ENCODE measurements at regions not wholly inside any gene's neighbourhood (a gene's known extent, or its start where the extent isn't known, plus 50 kb on each side); places are given as distances from the start of the nearest gene placed in this dataset.
"Not testable (repeated sequence)": the region's sequence is repeated elsewhere in the genome, so short reads cannot be mapped to it uniquely, and the experiment has no call there.

GRCh38 chrX:40240844-40241243, 143.1 kb upstream of the BCOR start:
- DNase-seq (ENCODE audit: extremely low spot score), result no peak
- TF ChIP-seq EP300 (IDR thresholded peaks at IDR 0.05) (no peak), CTCF (IDR thresholded peaks at IDR 0.05) (no peak), POLR2A (IDR thresholded peaks at IDR 0.05; ENCODE audit: low read depth) (no peak), POLR2AphosphoS5 (IDR thresholded peaks at IDR 0.05) (no peak)
- Histone ChIP-seq H3K36me3 (no peaks in the 10 kb centered on the region), H3K27me3 (no peaks in the 10 kb centered on the region), H3K27ac (replicated peaks in 1 of 4) (no peak overlapping the region), H3K4me3 (no peak overlapping the region), H3K9me3 (peaks cover 0 to 5% (median 0%) of the 10 kb centered on the region in 4 donors), H3K4me1 (peaks cover 0 to 7% (median 0%) of the 10 kb centered on the region in 4 donors)
- intact Hi-C loops (cut with DNase I), result no loop called here

- peaks cover 0 to 5% (median 0%) of the 10 kb centered on the region in 4 donors for H3K9me3 ChIP-seq
- no peak for DNase-seq (ENCODE audit: extremely low spot score)
- H3K4me3 ChIP-seq, result no peak overlapping the region
- intact Hi-C loops (cut with DNase I), result no loop called here
- TF ChIP-seq EP300 (IDR thresholded peaks at IDR 0.05) (no peak), POLR2AphosphoS5 (IDR thresholded peaks at IDR 0.05) (no peak), POLR2A (IDR thresholded peaks at IDR 0.05; ENCODE audit: low read depth) (no peak), CTCF (IDR thresholded peaks at IDR 0.05) (no peak)
- 62% methylated on average over 14 of the region's 14 CpGs for WGBS
- no peaks in the 10 kb centered on the region for H3K27me3 ChIP-seq
- H3K36me3 ChIP-seq, result no peaks in the 10 kb centered on the region
- no peak overlapping the region for H3K27ac ChIP-seq (replicated peaks in 1 of 4)
- no peaks in the 10 kb centered on the region for H3K4me1 ChIP-seq
Measured at GRCh38 chrX:40237731-40238178, 140.0 kb upstream of the BCOR start.

- no peaks in the 10 kb centered on the region for H3K4me1 ChIP-seq
Measured at GRCh38 chrX:40230646-40231045, 132.9 kb upstream of the BCOR start.

GRCh38 chrX:40227125-40227524, 129.4 kb upstream of the BCOR start:
- no peaks in the 10 kb centered on the region for H3K4me1 ChIP-seq
- intact Hi-C loops (cut with DNase I), result no loop called here
- 92% methylated on average over 5 of the region's 5 CpGs for WGBS

More at GRCh38 chrX:40230646-40231045, 132.9 kb upstream of the BCOR start:
- H3K27me3 ChIP-seq, result no peaks in the 10 kb centered on the region
- TF ChIP-seq POLR2A (IDR thresholded peaks at IDR 0.05; ENCODE audit: low read depth), result no peak
- no peak for DNase-seq (ENCODE audit: extremely low spot score)
- H3K9me3 ChIP-seq, result no peaks in the 10 kb centered on the region
- H3K4me3 ChIP-seq, result no peak overlapping the region
- H3K36me3 ChIP-seq, result no peaks in the 10 kb centered on the region
- 96% methylated on average over 2 of the region's 2 CpGs for WGBS
- no peak overlapping the region for H3K27ac ChIP-seq (replicated peaks in 1 of 4)
- intact Hi-C loops (cut with DNase I), result no loop called here

GRCh38 chrX:40224658-40225057, 126.9 kb upstream of the BCOR start:
- H3K4me3 ChIP-seq, result no peak overlapping the region
- WGBS, result 85% methylated on average over 2 of the region's 2 CpGs
- H3K9me3 ChIP-seq, result peaks cover 0 to 33% (median 0%) of the 10 kb centered on the region in 4 donors
- intact Hi-C loops (cut with DNase I), result no loop called here
- DNase-seq (ENCODE audit: extremely low spot score), result no peak
- H3K27me3 ChIP-seq, result no peaks in the 10 kb centered on the region
- TF ChIP-seq POLR2AphosphoS5 (IDR thresholded peaks at IDR 0.05) (no peak), POLR2A (IDR thresholded peaks at IDR 0.05; ENCODE audit: low read depth) (no peak), CTCF (IDR thresholded peaks at IDR 0.05) (no peak), EP300 (IDR thresholded peaks at IDR 0.05) (no peak)
- no peaks in the 10 kb centered on the region for H3K36me3 ChIP-seq
- no peak overlapping the region for H3K27ac ChIP-seq (replicated peaks in 1 of 4)
- no peaks in the 10 kb centered on the region for H3K4me1 ChIP-seq

More at GRCh38 chrX:40227125-40227524, 129.4 kb upstream of the BCOR start:
- Histone ChIP-seq H3K36me3 (no peaks in the 10 kb centered on the region), H3K27me3 (no peaks in the 10 kb centered on the region), H3K4me3 (no peak overlapping the region), H3K27ac (replicated peaks in 1 of 4) (no peak overlapping the region), H3K9me3 (peaks cover 0 to 8% (median 0%) of the 10 kb centered on the region in 4 donors)
- no peak for TF ChIP-seq POLR2A (IDR thresholded peaks at IDR 0.05; ENCODE audit: low read depth)
- no peak for TF ChIP-seq EP300 (IDR thresholded peaks at IDR 0.05)
- TF ChIP-seq POLR2AphosphoS5 (IDR thresholded peaks at IDR 0.05), result no peak
- no peak for TF ChIP-seq CTCF (IDR thresholded peaks at IDR 0.05)
- no peak for DNase-seq (ENCODE audit: extremely low spot score)

- H3K4me1 ChIP-seq; H3K27ac ChIP-seq (replicated peaks in 1 of 4); H3K27me3 ChIP-seq; H3K36me3 ChIP-seq; intact Hi-C loops (cut with DNase I); DNase-seq (ENCODE audit: extremely low spot score); H3K4me3 ChIP-seq: not testable (repeated sequence)
- peaks cover 0 to 34% (median 0%) of the 10 kb centered on the region in 4 donors for H3K9me3 ChIP-seq
Measured at GRCh38 chrX:40222612-40223011, 124.9 kb upstream of the BCOR start.

Data from esophagus muscularis mucosa (tissue), 4 donors.